ENCODE measurements at regions not wholly inside any gene's neighbourhood (a gene's known extent, or its start where the extent isn't known, plus 50 kb on each side); places are given as distances from the start of the nearest gene placed in this dataset.

GRCh38 chr20:63128367-63128766, 87.6 kb downstream of the YTHDF1 start:
- H3K4me3 ChIP-seq (ENCODE audit: low read depth, low read length, poor library complexity, severe bottlenecking) = no peak overlapping the region
- H3K4me2 ChIP-seq (ENCODE audit: low read length) = no peak overlapping the region
- DNase-seq (ENCODE audit: low spot score) = no peak
- H3K79me2 ChIP-seq (ENCODE audit: insufficient read depth, low read depth, low read length) = no peaks in the 10 kb centered on the region
- no peak overlapping the region for H2AFZ ChIP-seq (ENCODE audit: low read length)
- TF ChIP-seq CTCF (conservative IDR thresholded peaks at IDR 0.05; ENCODE audit: low read length) (no peak), EZH2phosphoT487 (IDR thresholded peaks at IDR 0.05; ENCODE audit: borderline replicate concordance, low read depth, low read length) (no peak)
- ChIA-PET POLR2A (no interaction called here), CTCF (ENCODE audit: unreplicated experiment) (no interaction called here)
- intact Hi-C loops (cut with micrococcal nuclease; ENCODE audit: unreplicated experiment) = no loop called here
- H3K36me3 ChIP-seq (ENCODE audit: insufficient read depth, low read length) = no peaks in the 10 kb centered on the region
- no TSS peak for BruUV-seq (replicated peaks)
- H3K4me1 ChIP-seq (ENCODE audit: insufficient read depth, low read length, poor library complexity, severe bottlenecking) = no peaks in the 10 kb centered on the region
- H3K27ac ChIP-seq (ENCODE audit: low read depth, low read length, poor library complexity, severe bottlenecking) = no peak overlapping the region
- H3K9me2 ChIP-seq (ENCODE audit: insufficient read depth, low read length) = no peaks in the 10 kb centered on the region
- no peaks in the 10 kb centered on the region for H4K20me1 ChIP-seq (ENCODE audit: insufficient read depth, low read length)
- no peaks in the 10 kb centered on the region for H3K9me3 ChIP-seq (ENCODE audit: low read length)

DNA sequence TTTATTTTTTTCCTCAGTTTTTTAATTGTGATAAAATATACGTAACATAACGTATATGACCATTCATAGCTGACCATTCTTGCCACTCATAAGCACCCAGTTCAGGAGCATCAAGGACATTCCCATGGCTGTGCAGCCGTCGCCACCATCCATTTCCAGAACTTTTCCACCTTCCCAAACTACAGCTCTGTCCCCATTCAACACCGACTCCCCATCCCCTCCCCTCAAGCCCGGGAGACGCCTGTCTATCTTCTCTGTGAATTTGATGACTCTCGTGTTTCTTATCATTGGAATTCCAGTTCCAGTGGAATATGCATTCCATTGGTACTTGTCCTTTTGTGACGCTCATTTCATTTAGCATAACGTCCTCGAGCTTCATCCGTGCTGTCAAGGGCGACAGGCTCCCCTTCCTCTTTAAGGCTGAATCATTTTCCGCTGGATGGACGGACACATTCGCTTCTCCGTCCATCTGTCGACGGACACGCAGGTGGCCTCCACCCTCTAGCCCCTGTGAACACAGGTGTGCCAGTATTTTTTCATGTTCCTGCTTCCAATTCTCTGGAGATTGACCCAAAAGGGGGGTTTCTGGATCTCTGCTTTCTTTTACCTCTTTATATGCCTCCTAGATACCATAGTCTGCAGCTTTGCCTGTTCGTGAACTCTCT, 88.1 kb downstream of the YTHDF1 start:
- Histone ChIP-seq H3K79me2 (ENCODE audit: insufficient read depth, low read depth, low read length) (no peaks in the 10 kb centered on the region), H3K4me2 (ENCODE audit: low read length) (no peak overlapping the region), H3K9me2 (ENCODE audit: insufficient read depth, low read length) (no peaks in the 10 kb centered on the region), H3K36me3 (ENCODE audit: insufficient read depth, low read length) (no peaks in the 10 kb centered on the region), H3K27ac (ENCODE audit: low read depth, low read length, poor library complexity, severe bottlenecking) (no peak overlapping the region), H3K4me3 (ENCODE audit: low read depth, low read length, poor library complexity, severe bottlenecking) (no peak overlapping the region), H3K9me3 (ENCODE audit: low read length) (no peaks in the 10 kb centered on the region), H4K20me1 (ENCODE audit: insufficient read depth, low read length) (no peaks in the 10 kb centered on the region), H2AFZ (ENCODE audit: low read length) (no peak overlapping the region), H3K4me1 (ENCODE audit: insufficient read depth, low read length, poor library complexity, severe bottlenecking) (no peaks in the 10 kb centered on the region)
- intact Hi-C loops (cut with micrococcal nuclease; ENCODE audit: unreplicated experiment) = no loop called here
- ChIA-PET POLR2A (no interaction called here), CTCF (ENCODE audit: unreplicated experiment) (no interaction called here)
- TF ChIP-seq EZH2phosphoT487 (IDR thresholded peaks at IDR 0.05; ENCODE audit: borderline replicate concordance, low read depth, low read length) = no peak
- no peak for TF ChIP-seq CTCF (conservative IDR thresholded peaks at IDR 0.05; ENCODE audit: low read length)
- no TSS peak for BruUV-seq (replicated peaks)
- no peak for DNase-seq (ENCODE audit: low spot score)

DNA sequence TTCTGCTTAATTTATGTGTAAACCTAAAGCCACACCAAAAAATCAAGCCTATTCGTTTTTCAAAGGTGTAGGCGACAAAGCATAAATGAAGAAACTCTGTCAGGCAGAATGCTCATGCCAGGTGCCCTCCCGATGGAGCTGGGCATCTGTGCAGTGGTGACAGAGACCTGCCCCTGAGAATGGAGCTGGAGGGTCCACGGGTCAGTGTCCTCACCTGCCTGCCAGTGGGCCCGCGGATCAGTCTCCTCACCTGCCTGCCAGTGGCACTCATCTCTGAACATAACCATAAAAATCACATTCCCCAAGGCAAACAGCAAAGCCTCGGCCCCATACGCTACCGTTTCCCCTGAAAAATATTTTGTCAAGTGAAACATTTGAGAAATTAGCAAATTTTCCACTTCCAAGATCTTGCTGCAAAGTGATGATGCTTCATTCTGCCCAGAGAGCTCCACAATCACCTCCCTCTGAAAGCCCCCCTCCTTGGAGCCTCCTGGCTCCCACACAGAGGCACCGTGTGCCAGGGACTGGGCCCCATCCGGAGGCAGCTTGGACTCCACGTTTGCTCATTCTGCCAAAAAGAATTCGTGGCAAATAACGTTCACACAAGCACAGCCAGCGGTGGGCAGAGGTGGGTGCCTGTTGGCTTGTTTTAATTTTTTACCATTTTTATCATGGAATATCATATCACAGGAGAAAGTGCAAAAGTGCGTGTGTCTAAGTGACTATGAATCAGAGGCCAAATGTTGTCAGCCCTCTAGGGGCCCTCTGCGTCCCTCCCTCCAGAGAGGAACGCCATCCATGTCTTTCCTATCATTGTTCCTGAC, 88.8 kb downstream of the YTHDF1 start:
- CTCF ChIA-PET (ENCODE audit: unreplicated experiment) = no interaction called here
- TF ChIP-seq CTCF (conservative IDR thresholded peaks at IDR 0.05; ENCODE audit: low read length) (no peak), EZH2phosphoT487 (IDR thresholded peaks at IDR 0.05; ENCODE audit: borderline replicate concordance, low read depth, low read length) (no peak)

More for the DNA sequence above, 88.8 kb downstream of the YTHDF1 start:
- POLR2A ChIA-PET = no interaction called here
- no peaks in the 10 kb centered on the region for H4K20me1 ChIP-seq (ENCODE audit: insufficient read depth, low read length)
- H3K27ac ChIP-seq (ENCODE audit: low read depth, low read length, poor library complexity, severe bottlenecking) = no peak overlapping the region
- no peak for DNase-seq (ENCODE audit: low spot score)
- H3K9me3 ChIP-seq (ENCODE audit: low read length) = no peaks in the 10 kb centered on the region
- no peaks in the 10 kb centered on the region for H3K79me2 ChIP-seq (ENCODE audit: insufficient read depth, low read depth, low read length)
- H3K36me3 ChIP-seq (ENCODE audit: insufficient read depth, low read length) = no peaks in the 10 kb centered on the region
- H3K4me1 ChIP-seq (ENCODE audit: insufficient read depth, low read length, poor library complexity, severe bottlenecking) = no peaks in the 10 kb centered on the region
- no peak overlapping the region for H2AFZ ChIP-seq (ENCODE audit: low read length)
- H3K9me2 ChIP-seq (ENCODE audit: insufficient read depth, low read length) = no peaks in the 10 kb centered on the region
- no peak overlapping the region for H3K4me3 ChIP-seq (ENCODE audit: low read depth, low read length, poor library complexity, severe bottlenecking)
- intact Hi-C loops (cut with micrococcal nuclease; ENCODE audit: unreplicated experiment) = no loop called here
- BruUV-seq (replicated peaks) = no TSS peak
- H3K4me2 ChIP-seq (ENCODE audit: low read length) = no peak overlapping the region
